GM13977 (cell line): ENCODE measurements at regions not wholly inside any gene's neighbourhood (a gene's known extent, or its start where the extent isn't known, plus 50 kb on each side); places are given as distances from the start of the nearest gene placed in this dataset.

Experiments used
- DNase-seq: peaks from one replicate; pipeline ENCODE4 v3.0.0; 2012; ENCODE audit warnings: low spot score
- in situ Hi-C: fragments of 300-500 bp; cut with MboI; formaldehyde crosslinking; loops from one replicate; pipeline ENCODE4 v1.12.0; 2022; ENCODE audit warnings: low sequenced_read_pairs, low pct_unique_long_range_greater_than_20kb, mixed read lengths, inconsistent platforms; ENCODE audit not compliant: unreplicated experiment
- TF ChIP-seq, protein P1 (sequence below): IDR thresholded peaks from 2 replicates; pipeline ENCODE4 v1.5.1; 2012; ENCODE audit warnings: mild to moderate bottlenecking, control low read depth; ENCODE audit not compliant: insufficient read depth; ENCODE audit errors: extremely low read depth, missing control alignments

DNA sequence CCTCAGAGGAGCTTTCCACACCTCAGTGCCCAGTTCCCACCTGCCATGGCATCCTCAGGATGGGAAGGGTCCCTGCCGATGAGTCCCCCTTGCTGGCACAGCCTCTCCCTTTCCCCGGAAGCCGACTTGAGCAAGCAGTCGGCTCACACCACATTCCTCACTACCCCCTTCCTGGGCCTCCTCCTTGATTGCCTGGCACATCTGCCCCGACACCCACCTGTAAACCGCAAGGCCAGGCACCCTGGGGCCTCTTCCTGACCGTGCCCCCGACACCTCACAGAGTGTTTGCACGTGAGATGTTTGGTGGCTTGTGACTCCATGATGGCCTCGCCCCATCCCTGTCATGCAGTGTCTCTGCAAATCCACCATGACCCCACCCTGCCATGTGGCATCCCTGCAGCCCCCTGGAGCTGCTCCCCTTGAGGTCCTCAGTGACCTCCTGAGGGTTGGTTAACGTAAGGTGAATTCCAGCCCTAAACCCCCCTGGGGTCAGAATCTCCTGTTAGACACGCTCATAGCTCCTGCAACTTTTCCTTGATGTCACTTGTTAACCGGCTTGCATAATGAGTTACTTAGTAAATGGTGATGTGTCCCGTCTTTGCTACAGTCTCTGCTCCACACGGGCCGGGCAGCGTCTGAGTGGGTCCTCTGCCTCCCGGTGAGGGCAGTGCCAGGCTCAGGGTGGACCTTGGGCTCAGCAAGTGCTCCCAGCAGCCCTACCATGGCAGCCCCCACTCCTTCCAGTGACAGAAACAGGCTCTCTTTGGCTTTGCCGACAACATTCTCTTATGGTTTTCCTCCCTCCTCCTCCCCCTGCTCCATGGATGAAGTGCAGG lies 115.9 kb upstream of the FRMD1 start:
- in situ Hi-C loops = no loop called here
- TF ChIP-seq, protein P1, sequence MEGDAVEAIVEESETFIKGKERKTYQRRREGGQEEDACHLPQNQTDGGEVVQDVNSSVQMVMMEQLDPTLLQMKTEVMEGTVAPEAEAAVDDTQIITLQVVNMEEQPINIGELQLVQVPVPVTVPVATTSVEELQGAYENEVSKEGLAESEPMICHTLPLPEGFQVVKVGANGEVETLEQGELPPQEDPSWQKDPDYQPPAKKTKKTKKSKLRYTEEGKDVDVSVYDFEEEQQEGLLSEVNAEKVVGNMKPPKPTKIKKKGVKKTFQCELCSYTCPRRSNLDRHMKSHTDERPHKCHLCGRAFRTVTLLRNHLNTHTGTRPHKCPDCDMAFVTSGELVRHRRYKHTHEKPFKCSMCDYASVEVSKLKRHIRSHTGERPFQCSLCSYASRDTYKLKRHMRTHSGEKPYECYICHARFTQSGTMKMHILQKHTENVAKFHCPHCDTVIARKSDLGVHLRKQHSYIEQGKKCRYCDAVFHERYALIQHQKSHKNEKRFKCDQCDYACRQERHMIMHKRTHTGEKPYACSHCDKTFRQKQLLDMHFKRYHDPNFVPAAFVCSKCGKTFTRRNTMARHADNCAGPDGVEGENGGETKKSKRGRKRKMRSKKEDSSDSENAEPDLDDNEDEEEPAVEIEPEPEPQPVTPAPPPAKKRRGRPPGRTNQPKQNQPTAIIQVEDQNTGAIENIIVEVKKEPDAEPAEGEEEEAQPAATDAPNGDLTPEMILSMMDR = no peak
- DNase-seq = no peak

DNA sequence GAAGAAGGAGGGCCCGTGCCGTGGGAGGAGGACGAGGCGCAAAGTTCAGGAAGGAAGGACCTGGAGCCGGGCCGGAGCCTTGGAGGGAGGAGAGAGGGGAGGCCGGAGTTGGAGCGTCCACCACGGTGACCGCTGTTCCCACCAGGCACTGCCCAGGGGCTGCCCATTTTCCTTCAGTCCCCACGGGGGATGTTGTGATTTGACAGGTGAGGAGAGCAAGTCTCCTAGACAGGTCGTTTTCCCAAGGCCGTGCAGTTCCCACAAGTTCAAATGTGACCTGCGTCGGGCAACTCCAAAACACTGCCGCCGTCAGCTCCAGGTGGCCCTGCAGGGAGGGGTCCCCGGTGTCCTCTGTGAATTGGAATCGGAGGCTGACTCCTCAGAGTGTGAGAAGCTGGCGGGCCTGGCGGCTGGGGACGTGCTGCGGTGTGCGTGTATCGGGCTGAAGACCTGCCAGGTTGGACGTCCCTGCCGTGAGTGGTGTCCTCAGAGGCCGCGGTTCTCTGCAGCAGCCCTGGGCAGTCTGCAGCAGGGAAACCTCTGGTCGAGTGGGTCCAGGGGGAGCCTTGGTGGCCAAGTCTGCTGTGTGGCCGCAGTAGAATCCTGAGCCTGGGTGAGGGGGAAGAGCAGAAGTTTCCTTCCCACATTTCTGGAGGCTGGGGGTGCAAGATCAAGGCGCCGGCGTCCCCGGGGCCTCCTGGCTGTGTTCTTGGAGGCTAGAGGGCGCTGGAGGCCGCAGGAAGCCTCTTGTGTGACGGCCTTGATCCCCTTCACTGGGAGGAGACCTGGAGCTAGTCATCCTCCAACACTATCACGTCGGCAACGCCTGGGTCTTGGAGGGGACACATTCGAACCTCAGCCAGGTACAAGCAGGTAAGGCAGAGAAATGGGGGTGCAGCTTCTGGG lies 115.1 kb upstream of the FRMD1 start:
- TF ChIP-seq, protein P1 = no peak

DNA sequence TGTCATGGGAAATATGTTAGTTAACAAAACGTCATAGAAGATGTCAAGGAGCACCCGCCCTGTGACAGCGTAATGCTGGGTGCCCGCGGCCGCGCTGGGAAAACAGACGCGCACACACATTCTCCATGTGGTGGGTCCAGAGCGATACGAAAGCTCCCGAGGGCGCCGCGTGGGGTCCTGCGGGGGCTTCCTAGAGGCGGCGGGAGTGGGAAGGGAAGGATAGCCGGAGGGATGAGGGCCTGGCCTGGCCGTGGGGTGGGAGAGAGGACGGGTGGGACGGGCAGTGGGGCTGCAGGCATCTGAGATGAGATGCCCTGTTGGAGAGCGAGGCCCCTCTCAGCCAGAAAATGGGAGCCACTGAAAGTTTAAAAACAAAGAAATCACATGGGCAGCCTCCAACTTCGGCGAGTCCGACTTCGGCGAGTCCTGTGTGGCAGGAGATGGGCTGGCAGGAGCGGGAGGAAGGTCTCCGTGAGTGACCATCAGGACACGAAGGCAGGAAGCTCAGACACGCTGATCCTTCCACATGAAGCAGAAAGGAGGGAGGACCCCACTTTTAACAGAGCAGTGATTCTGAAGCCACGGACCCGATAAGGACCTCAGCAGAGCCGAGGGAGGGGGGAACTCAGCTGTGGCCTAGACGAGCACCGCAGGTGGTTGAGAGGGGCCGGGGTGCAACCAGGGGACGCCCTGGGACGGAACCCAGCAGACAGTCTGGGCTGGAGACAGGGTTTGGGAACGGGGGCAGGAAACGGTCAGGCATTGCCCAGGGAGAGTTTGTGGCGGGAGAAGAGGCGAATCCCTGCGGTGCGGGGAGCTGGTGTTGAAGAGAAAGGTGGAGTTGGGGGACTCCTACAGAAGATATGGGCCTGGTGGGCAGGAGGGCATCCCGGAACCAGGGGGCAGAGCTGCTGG lies 114.1 kb upstream of the FRMD1 start:
- DNase-seq = no peak
- TF ChIP-seq, protein P1 = no peak
- in situ Hi-C loops = no loop called here

More for the DNA sequence above, 115.1 kb upstream of the FRMD1 start:
- in situ Hi-C loops = no loop called here
- DNase-seq = no peak

DNA sequence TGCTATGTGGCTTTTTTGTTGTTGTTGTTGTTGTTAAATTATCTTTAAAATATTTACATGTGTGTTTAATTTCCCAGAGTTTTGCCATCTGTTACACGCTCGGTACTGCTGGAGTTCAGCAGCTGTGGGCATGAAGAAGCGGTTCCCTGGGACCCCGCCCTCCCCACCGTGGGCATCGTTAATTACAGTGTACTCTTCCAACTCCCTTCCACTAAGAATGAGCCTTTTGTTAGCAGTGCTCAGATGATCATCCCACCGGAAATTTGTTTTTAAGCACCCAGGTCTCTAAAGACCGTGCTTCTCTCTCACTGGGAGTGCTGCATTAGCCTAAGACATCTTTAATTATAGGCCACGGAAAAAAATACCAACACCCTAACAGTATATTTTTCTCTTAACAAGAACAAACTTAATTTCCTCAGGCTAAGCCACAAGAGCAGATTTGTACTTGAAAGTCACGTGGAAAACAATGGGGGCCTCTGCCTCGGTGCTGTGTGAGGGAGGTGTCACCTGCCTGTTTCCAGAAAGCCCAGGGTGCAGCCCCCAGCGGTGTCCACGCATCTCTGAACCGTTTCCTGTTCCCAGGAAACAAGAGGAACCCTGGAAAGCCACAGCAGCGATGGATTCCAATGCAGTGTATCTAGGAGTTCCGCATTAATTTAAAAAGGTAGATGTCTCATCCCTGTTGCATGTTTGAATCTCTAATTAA lies 113.3 kb upstream of the FRMD1 start:
- TF ChIP-seq, protein P1 = no peak
- in situ Hi-C loops = no loop called here
- DNase-seq = no peak

DNA sequence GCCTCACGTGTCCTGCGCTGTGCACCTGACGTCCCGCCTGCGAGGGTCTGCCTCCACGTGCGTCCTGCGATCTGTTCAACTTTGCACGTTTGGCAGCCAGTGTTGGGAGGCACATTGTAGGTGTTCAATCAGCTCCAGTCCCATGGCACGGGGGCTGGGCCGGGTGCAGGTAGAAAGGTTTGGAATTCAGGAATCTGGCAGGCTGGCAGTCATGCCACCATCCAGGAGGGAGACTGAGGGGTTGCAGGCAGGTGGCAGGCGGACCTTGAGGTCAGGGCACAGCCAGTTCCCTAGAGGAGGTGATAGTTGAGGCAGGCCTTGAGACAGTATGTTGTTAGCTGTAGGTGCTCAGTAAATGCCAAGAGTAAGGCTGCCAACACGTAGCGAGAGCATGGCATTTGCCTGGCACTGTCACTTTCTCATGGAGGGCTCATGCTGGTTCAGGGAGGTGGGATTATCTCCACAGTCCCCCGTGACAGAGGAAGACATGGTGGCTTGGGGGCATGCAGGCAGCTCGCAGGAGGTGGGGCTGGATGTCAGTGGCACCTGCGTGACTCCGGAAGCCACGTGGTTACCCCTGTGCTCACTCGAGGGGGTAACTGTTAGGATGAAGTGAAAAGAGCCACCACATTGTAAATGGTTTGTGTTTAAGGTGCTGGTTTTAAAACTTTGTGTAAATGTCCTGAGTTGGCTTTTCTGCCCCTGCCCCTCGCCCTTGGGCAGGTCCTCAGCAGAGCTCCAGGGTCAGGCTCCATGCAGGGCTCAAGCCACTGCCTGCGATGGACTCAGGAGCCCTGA lies 111.8 kb upstream of the FRMD1 start:
- DNase-seq = no peak
- in situ Hi-C loops = no loop called here
- TF ChIP-seq, protein P1 = no peak
